A549 (cell line): ENCODE measurements at regions not wholly inside any gene's neighbourhood (a gene's known extent, or its start where the extent isn't known, plus 50 kb on each side); places are given as distances from the start of the nearest gene placed in this dataset.

Experiments
- TF ChIP-seq, protein P1 (sequence below): IDR thresholded peaks from 2 replicates; pipeline ENCODE4 v1.6.1; 2012
- TF ChIP-seq, protein P2 (sequence below): fragments of >200 bp; sonication (Bioruptor Twin); formaldehyde crosslinking; IDR thresholded peaks from 3 replicates; pipeline ENCODE4 v1.5.1; 2016

DNA sequence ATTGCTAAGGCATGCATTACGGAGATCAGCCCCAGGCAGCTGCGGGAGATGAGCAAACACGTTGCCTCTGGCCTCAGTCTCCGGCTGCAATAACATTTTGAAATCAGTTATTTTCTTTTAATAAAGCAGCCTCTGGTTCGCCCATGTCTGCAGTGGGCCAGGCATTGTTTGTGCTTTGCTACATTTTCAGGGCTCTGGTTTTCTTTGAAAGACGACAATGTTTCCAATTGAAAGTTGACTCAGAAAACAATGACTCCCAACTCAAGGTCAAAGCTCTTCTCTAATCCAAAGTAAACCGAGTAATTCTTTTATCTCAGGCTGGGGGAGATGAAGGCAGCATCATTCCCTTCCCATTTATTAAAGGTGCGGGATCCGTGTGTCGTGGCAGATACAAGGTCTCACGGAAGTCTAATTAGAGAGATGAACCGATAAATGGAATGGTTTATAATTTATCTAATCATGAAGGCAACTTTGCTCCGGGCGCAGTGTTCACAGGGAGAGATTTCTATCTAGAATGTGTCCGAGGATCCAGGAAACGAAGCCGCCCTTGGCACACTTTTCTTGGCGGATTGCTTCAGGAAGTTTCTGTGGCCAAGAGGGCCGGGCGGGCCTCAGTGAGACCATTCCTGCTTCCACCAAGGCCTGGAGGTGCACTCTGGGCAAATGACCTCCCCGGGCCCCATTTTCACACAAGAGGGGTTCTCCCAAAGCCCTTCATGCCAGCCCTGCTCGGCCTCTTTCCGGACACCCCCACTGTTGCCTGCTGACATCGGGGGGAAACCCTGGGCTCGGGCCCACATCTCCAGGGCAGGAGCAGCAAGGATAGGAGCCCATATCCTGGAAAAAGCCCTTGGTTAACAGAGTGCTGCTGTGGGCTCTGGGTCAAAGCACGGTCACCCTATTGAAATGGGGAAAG, 811.4 kb downstream of the BRD1 start:
- TF ChIP-seq, protein P1, sequence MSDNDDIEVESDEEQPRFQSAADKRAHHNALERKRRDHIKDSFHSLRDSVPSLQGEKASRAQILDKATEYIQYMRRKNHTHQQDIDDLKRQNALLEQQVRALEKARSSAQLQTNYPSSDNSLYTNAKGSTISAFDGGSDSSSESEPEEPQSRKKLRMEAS = no peak
- TF ChIP-seq, protein P2, sequence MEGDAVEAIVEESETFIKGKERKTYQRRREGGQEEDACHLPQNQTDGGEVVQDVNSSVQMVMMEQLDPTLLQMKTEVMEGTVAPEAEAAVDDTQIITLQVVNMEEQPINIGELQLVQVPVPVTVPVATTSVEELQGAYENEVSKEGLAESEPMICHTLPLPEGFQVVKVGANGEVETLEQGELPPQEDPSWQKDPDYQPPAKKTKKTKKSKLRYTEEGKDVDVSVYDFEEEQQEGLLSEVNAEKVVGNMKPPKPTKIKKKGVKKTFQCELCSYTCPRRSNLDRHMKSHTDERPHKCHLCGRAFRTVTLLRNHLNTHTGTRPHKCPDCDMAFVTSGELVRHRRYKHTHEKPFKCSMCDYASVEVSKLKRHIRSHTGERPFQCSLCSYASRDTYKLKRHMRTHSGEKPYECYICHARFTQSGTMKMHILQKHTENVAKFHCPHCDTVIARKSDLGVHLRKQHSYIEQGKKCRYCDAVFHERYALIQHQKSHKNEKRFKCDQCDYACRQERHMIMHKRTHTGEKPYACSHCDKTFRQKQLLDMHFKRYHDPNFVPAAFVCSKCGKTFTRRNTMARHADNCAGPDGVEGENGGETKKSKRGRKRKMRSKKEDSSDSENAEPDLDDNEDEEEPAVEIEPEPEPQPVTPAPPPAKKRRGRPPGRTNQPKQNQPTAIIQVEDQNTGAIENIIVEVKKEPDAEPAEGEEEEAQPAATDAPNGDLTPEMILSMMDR = no peak
